H1 (cell line): ENCODE measurements at regions not wholly inside any gene's neighbourhood (a gene's known extent, or its start where the extent isn't known, plus 50 kb on each side); places are given as distances from the start of the nearest gene placed in this dataset.

Experiments used
- CTCF ChIA-PET: fragments of 300-600 bp; sonication (Branson Sonifier 250); formaldehyde crosslinking; loops from one replicate; lab custom pipeline; 2021; ENCODE audit not compliant: partially characterized antibody; lab: Charles Lee
- POLR2A ChIA-PET: fragments of 300-600 bp; sonication (Branson Sonifier 250); formaldehyde crosslinking; loops from one replicate; lab custom pipeline; 2021; ENCODE audit warnings: inconsistent platforms; ENCODE audit not compliant: partially characterized antibody; lab: Charles Lee
- DNase-seq, 2 experiments: peaks; one replicate each; pipeline versions ENCODE4 v3.0.0 to v3.0.0-alpha.2; 2010 to 2022; ENCODE audit warnings: low spot score in 2 of 2, low read depth in 1 of 2, mixed read lengths in 1 of 2
- FAIRE-seq: peaks from 2 replicates; lab custom pipeline; 2011; peaks lifted over from hg19 to GRCh38; lab: Jason Lieb, UNC
- H2AFZ ChIP-seq: 2 replicates; pipeline ENCODE4 v1.8.1; 2012; ENCODE audit warnings: low read length, inconsistent platforms
- H2AK5ac ChIP-seq: 2 replicates; pipeline ENCODE4 v1.6.1; 2013; ENCODE audit warnings: low read depth, low read length
- H2BK120ac ChIP-seq: replicated peaks from 2 replicates; pipeline ENCODE3; 2013; ENCODE audit warnings: low read depth, low read length, inconsistent platforms
- H2BK12ac ChIP-seq: 2 replicates; pipeline ENCODE4 v1.6.1; 2013; ENCODE audit warnings: low read depth, low read length
- H2BK15ac ChIP-seq: 2 replicates; pipeline ENCODE4 v1.6.1; 2013; ENCODE audit warnings: low read length
- H2BK20ac ChIP-seq: 2 replicates; pipeline ENCODE4 v1.6.1; 2013; ENCODE audit warnings: low read length
- H2BK5ac ChIP-seq: 2 replicates; pipeline ENCODE4 v1.6.1; 2013; ENCODE audit warnings: low read depth, low read length
- H3K14ac ChIP-seq: 2 replicates; pipeline ENCODE4 v1.6.1; 2013; ENCODE audit warnings: inconsistent platforms; ENCODE audit not compliant: insufficient read length
- H3K18ac ChIP-seq: 2 replicates; pipeline ENCODE4 v1.6.1; 2013; ENCODE audit warnings: low read length; ENCODE audit errors: extremely low read depth
- H3K23ac ChIP-seq: 2 replicates; pipeline ENCODE4 v1.6.1; 2013; ENCODE audit warnings: inconsistent platforms; ENCODE audit not compliant: insufficient read length
- H3K23me2 ChIP-seq: 2 replicates; pipeline ENCODE4 v1.6.1; 2013; ENCODE audit warnings: low read depth, low read length
- H3K27ac ChIP-seq: 2 replicates; pipeline ENCODE4 v1.6.1; 2011; ENCODE audit warnings: low read depth, low read length, inconsistent platforms
- H3K27me3 ChIP-seq, 4 experiments: replicated peaks in 1 of 4; 1 replicate in 1 of 4; 2 replicates in 3 of 4; pipeline versions ENCODE4 v1.6.1 to v1.8.1; 2011 to 2013; ENCODE audit warnings: low read length in 3 of 4, mild to moderate bottlenecking in 3 of 4, inconsistent platforms in 2 of 4, mixed read lengths in 2 of 4, moderate library complexity in 1 of 4; ENCODE audit not compliant: control insufficient read depth in 3 of 4, insufficient read depth in 3 of 4; ENCODE audit errors: extremely low read depth in 1 of 4
- H3K36me3 ChIP-seq, 4 experiments: 2 replicates each; pipeline versions ENCODE4 v1.6.1 to v1.8.1; 2011 to 2013; ENCODE audit warnings: mild to moderate bottlenecking in 4 of 4, low read length in 3 of 4, moderate library complexity in 2 of 4, control low read depth in 1 of 4, inconsistent platforms in 1 of 4; ENCODE audit not compliant: insufficient read depth in 4 of 4, control insufficient read depth in 2 of 4
- H3K4ac ChIP-seq: replicated peaks from 2 replicates; pipeline ENCODE3; 2013; ENCODE audit warnings: low read length, low read depth, mixed read lengths, inconsistent platforms; ENCODE audit not compliant: insufficient read length
- H3K4me1 ChIP-seq, 4 experiments: replicated peaks in 1 of 4; 1 replicate in 1 of 4; 2 replicates in 3 of 4; pipeline versions ENCODE4 v1.6.1 to v1.8.1; 2011 to 2013; ENCODE audit warnings: low read length in 3 of 4, inconsistent platforms in 2 of 4, mixed read lengths in 1 of 4; ENCODE audit not compliant: insufficient read depth in 4 of 4, control insufficient read depth in 3 of 4
- H3K4me2 ChIP-seq, 2 experiments: 2 replicates each; pipeline versions ENCODE4 v1.6.1 to v1.8.1; 2011 to 2013; ENCODE audit warnings: low read depth in 2 of 2, low read length in 2 of 2, control low read depth in 1 of 2, inconsistent platforms in 1 of 2, mild to moderate bottlenecking in 1 of 2; ENCODE audit not compliant: insufficient read depth in 1 of 2
- H3K4me3 ChIP-seq, 4 experiments: fragments of 200-600, 300-600 bp in 1 of 4; sonication (generic), shearing (Covaris generic), sonication (Bioruptor Twin) in 1 of 4; 2 replicates each; pipeline versions ENCODE4 v1.5.1 to v1.8.1; 2011 to 2016; ENCODE audit warnings: low read length in 4 of 4, low read depth in 3 of 4, control low read depth in 2 of 4, inconsistent platforms in 2 of 4, mild to moderate bottlenecking in 2 of 4, mixed read lengths in 1 of 4, moderate library complexity in 1 of 4; ENCODE audit not compliant: insufficient read depth in 2 of 4; ENCODE audit errors: extremely low read depth in 1 of 4
- H3K56ac ChIP-seq: replicated peaks from 2 replicates; pipeline ENCODE3; 2013; ENCODE audit warnings: low read depth, mild to moderate bottlenecking, mixed read lengths, low read length, inconsistent platforms; ENCODE audit not compliant: insufficient read length
- H3K79me1 ChIP-seq: 2 replicates; pipeline ENCODE4 v1.6.1; 2013; ENCODE audit warnings: low read depth, low read length, control low read depth
- H3K79me2 ChIP-seq, 2 experiments: 2 replicates each; pipeline versions ENCODE4 v1.6.1 to v1.8.1; 2012 to 2013; ENCODE audit warnings: low read length in 2 of 2, mild to moderate bottlenecking in 2 of 2, inconsistent platforms in 1 of 2; ENCODE audit not compliant: insufficient read depth in 2 of 2, control insufficient read depth in 1 of 2
- H3K9ac ChIP-seq, 4 experiments: replicated peaks in 1 of 4; 1 replicate in 1 of 4; 2 replicates in 3 of 4; pipeline versions ENCODE4 v1.6.1 to v1.8.1; 2011 to 2013; ENCODE audit warnings: low read depth in 3 of 4, low read length in 3 of 4, control low read depth in 2 of 4, mild to moderate bottlenecking in 2 of 4, moderate library complexity in 2 of 4, inconsistent platforms in 1 of 4; ENCODE audit errors: extremely low read depth in 1 of 4
- H3K9me3 ChIP-seq, 2 experiments: 2 replicates each; pipeline versions ENCODE4 v1.6.1 to v1.8.1; 2012 to 2013; ENCODE audit warnings: mild to moderate bottlenecking in 2 of 2, moderate library complexity in 2 of 2, control low read depth in 1 of 2, inconsistent platforms in 1 of 2, low read depth in 1 of 2, low read length in 1 of 2, mixed read lengths in 1 of 2; ENCODE audit not compliant: insufficient read depth in 2 of 2
- H4K20me1 ChIP-seq, 2 experiments: replicated peaks in 1 of 2; 2 replicates each; pipeline versions ENCODE3 to v1.8.1; 2011 to 2013; ENCODE audit warnings: inconsistent platforms in 2 of 2, low read length in 2 of 2, mild to moderate bottlenecking in 1 of 2; ENCODE audit not compliant: insufficient read depth in 2 of 2, control insufficient read depth in 1 of 2
- H4K5ac ChIP-seq: 2 replicates; pipeline ENCODE4 v1.6.1; 2013; ENCODE audit warnings: low read length, low read depth, mixed read lengths, inconsistent platforms; ENCODE audit not compliant: insufficient read length
- H4K8ac ChIP-seq: 2 replicates; pipeline ENCODE4 v1.8.0; 2013; ENCODE audit warnings: mild to moderate bottlenecking, moderate library complexity, low read length, inconsistent platforms; ENCODE audit not compliant: insufficient read depth; ENCODE audit errors: extremely low read depth
- H4K91ac ChIP-seq: replicated peaks from 2 replicates; pipeline ENCODE3; 2013; ENCODE audit warnings: low read length, mixed read lengths, inconsistent platforms; ENCODE audit not compliant: insufficient read length
- EGR1 ChIP-seq: IDR thresholded peaks from 2 replicates; pipeline ENCODE4 v1.6.1; 2011; ENCODE audit warnings: low read depth, low read length, borderline replicate concordance
- KDM1A ChIP-seq: fragments of 200-600, 300-600 bp; sonication (generic); IDR thresholded peaks from 2 replicates; pipeline ENCODE4 v1.7.1; 2016; ENCODE audit warnings: mild to moderate bottlenecking, low read length, borderline replicate concordance
- KDM4A ChIP-seq: IDR thresholded peaks from one replicate; pipeline ENCODE4 v1.7.1; 2012; ENCODE audit warnings: low read depth, mild to moderate bottlenecking, moderate library complexity, low read length, inconsistent platforms; ENCODE audit not compliant: severe bottlenecking

DNA sequence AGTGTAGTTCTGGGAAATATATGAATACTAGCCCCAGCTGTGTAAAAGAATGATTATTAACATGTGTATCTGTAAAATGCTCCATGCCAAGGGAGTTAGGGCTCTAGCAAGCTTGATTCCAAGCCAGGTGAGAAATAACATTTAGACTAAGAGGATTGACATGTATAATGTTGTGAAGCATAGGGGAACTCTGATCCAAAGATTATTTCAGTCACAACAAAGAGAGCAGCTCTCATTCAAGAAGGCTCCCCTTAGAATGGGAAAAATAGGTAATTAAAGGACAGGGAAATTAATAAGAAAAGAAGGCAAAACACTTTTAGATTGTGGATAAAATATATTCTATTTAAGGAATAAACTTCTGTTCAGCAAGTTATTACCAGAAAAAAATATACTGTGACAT lies 347.3 kb upstream of the CDH7 start:
- Histone ChIP-seq H3K9me3 (no peaks in the 10 kb centered on the region), H3K23ac (no peak overlapping the region), H3K4me1 (peaks cover 0 to 2% (median 0%) of the 10 kb centered on the region in 4 experiments; a peak in 1 of 7 replicates), H3K9ac (no peak overlapping the region), H2AK5ac (no peak overlapping the region), H4K8ac (no peak overlapping the region), H3K27me3 (no peaks in the 10 kb centered on the region), H3K79me1 (no peaks in the 10 kb centered on the region), H4K20me1 (no peaks in the 10 kb centered on the region), H3K27ac (no peak overlapping the region), H2BK20ac (no peak overlapping the region), H4K91ac (no peak overlapping the region), H3K79me2 (no peaks in the 10 kb centered on the region), H3K4me2 (no peak overlapping the region), H4K5ac (no peak overlapping the region), H2BK120ac (no peak overlapping the region), H3K18ac (no peak overlapping the region), H2BK15ac (no peak overlapping the region), H3K4me3 (no peak overlapping the region), H3K4ac (no peak overlapping the region), H2BK12ac (no peak overlapping the region), H2BK5ac (no peak overlapping the region), H3K36me3 (no peaks in the 10 kb centered on the region), H3K14ac (no peak overlapping the region), H3K56ac (no peak overlapping the region), H2AFZ (no peak overlapping the region), H3K23me2 (no peaks in the 10 kb centered on the region)
- DNase-seq (no peak), FAIRE-seq (no peak)
- POLR2A ChIA-PET: no interaction called here
- CTCF ChIA-PET: no interaction called here
- TF ChIP-seq KDM1A (no peak), EGR1 (no peak), KDM4A (no peak)
